ENCODE measurements at regions not wholly inside any gene's neighbourhood (a gene's known extent, or its start where the extent isn't known, plus 50 kb on each side); places are given as distances from the start of the nearest gene placed in this dataset.
"Not testable (repeated sequence)": the region's sequence is repeated elsewhere in the genome, so short reads cannot be mapped to it uniquely, and the experiment has no call there.

DNA sequence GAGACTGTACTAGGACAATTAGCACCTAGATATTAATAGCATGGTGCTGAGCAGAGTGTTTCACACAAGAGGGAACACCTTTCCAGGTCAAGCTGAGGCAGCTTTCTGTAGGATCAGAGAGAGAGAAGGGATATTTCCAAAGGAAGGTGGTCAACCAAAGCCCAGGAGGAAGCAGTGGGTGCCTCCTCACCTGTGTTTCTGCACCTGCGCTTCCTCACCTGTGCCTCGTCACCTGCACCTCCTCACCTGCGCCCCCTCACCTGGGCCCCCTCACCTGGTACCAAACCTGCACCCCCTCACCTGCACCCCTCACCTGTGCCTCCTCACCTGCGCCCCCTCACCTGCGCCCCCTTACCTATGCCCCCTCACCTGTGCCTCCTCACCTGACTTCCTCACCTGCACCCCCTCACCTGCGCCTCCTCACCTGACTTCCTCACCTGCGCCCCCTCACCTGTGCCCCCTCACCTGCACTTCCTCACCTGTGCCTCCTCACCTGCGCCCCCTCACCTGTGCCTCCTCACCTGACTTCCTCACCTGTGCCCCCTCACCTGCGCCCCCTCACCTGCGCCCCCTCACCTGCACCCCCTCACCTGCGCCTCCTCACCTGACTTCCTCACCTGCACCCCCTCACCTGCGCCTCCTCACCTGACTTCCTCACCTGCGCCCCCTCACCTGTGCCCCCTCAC, 67.9 kb downstream of the TTLL2 start:
- no peak for DNase-seq

DNA sequence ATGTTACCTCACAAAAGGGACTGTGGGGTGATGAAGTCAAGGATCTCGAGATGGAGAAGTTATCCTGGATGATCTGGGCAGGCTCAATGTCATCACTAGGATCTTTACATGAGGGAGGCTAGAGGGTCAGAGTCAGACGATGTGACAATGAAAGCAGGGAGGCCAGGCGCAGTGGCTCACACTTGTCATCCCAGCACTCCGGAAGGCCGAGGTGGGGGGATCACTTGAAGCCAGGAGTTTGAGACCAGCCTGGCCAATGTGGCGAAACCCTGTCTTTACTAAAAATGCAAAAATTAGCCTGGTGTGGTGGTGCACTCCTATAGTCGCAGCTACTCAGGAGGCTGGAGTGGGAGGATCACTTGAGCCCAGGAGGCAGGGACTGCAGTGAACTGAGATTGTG, 68.8 kb downstream of the TTLL2 start:
- no peak for DNase-seq

DNA sequence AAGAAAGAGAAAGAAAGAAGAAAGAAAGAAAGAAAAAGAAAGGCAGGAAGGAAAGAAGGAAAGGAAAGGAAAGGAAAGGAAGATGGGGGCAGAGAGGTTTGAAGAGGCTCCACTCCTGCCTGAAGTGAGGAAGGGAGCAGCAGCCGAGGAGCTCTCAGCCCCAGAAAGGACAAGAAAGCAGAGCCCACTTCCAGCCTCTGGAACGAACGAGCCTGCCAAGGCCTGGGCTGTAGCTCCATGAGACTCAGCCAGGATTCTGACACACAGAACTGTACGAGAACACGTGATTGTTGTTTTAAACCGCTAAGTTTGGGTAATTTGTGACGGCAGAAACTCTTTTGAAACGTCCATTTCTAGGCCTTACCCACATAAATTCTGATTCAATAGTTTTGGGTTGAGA, 69.5 kb downstream of the TTLL2 start:
- no peak for DNase-seq

DNA sequence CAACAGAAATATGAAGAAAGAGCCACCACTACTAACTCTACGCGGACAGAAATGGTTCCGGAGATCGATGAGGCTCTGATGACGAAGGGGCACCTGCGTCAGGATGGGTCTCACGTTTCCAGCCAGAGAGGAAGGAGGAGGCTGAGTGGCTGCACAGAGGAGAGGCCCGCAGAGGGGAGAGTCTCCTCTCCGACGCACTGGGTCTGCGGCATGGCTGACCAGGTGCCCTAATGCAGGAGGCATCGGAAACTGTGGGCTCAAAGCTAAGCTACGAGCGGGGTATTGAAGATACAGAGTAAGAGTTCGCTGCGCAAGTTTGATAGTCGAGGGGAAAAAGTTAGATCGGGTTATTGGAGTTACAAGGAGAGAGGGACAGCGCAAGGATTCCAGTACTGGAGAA, 69.9 kb downstream of the TTLL2 start:
- no peak for DNase-seq

DNA sequence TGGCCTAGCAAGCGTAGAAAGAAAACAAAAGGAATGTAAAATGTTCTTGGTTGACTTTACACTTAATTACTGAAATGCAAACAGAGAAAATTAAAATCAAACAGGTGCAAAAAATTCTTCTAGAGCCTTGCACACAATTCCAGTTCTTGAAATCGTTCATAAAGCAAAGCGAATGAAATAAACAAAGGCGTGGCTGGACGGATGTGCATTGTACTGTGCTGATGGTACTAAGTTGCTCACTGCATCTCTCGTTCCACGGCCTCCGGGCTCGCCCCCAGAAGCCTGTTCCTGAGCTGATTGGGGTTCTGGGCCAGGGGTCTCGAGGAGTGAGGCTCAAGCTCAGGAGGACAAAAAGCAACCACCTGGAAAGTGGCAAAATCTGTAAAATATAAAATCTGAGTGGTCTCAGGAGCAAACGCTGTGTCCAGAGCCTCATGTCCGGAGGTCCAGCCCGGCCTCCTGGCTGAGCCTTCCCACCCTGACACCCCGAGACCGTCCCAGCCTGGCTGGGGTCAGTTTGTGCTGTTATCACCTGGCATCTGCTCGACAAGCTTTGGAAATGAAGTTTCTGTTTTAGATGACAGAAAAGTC, 71.3 kb downstream of the TTLL2 start:
- DNase-seq, result no peak

DNA sequence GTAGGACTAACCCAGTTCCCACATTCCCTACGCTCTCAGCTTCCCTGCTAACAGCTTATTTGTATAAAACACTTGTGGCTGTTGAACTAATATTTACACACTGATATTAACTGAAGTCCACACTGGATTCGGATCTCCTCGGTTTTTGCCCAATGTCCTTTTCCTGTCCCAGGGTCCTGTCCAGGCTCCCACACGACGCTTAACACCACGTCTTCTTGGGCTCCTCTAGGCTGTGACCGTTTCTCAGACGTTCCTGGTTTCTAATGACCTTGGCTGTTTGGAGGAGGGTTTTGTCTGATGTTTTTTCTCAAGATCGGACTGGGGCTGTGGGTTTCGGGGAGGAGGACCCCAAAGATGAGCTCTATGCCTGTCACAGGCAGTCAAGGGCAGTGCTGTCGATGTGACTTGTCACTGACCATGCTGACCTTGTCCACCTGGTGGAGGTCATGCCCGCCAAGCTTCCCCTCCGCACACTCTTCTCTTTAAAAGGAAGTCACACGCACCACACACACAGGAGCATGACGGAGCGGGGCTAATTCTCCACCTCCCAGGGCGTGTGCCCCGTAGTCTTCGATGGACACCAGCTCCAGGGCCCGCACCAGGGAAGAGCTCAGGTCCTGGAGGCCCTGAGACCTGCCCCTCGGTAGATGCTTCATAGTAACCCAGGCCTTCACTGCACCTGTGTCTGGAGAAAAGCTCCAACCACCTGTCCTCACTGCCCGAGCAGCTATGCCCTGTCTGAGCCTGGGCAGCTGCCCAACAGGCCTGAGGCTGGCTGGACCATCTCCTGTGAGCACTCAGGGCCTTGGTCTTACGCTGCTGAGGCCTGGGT, 72.0 kb downstream of the TTLL2 start:
- DNase-seq, result no peak

DNA sequence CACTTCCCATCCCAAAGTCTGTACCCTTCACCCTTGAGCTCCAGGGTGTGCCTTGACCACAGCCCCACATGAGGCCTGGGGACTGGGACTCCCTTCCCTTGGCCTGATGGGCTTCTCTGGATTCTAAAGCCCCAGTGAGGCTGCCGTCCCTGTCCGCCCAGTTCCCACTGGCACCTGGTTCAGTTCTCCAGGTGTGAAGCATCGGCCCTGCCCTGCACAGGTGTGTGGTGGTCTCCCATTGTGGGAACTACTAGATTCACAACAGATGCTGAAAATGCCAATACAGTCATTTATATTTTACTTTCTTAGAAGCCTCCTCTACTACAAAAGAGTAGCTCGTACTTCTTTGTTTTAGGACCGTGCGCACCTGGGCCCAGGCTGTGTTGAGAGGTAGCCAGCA, 72.8 kb downstream of the TTLL2 start:
- no peak for DNase-seq

DNA sequence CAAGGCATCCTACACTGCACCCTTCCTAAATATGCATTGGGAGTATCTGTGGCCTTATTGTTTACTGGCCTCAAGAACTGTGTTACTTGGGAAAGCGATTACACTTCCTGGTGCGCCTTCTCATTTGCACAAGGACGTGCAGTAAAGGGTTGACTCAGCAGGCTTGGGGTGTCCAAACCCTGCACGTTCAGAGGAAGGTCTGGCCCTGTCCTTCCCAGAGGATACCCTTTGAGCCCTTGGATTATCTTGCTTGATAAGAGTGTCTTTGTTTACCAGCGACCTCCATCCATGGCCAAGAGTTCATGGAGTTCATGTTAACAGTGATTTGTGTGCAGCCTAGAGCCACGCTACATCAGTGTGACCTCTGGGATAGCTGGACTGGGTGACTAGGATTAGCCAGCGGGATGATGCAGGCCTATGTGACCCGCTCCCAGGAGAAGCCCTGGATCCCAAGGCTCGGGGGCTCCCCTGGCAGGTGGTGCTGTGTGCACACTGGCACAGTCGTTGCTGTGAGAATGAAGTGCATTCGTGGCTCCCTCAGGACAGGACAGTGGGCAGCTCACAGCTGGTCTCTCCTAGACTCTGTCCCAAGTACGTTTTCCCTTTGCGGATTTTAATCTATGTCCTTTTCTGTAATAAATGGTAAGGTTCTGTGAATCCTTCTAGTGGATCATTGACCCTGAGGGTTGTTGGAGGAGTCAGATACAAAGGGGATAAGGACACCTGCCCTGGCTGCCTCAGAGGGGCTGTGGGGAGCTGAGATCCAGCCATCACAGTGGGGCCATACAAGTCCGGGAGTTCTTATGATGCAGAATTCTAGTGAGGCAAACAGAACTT, 73.5 kb downstream of the TTLL2 start:
- DNase-seq, result no peak

DNA sequence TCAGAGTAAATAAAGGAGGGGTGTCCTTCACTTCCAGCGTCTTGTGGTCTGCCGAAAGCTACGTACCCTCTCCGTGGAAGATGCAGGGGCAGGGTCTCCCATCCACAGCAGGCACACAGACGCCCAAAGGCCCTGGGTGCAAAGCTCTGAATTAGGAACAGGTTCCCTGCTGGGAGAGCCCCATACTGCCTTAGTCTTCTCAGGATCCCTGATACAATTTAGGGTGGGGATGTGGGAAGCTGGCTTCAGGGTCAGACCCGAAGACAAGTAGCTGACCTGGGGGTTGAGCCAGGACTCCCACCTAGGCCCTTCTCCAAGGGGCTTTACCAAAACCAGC, 74.1 kb downstream of the TTLL2 start:
- DNase-seq, result no peak

DNA sequence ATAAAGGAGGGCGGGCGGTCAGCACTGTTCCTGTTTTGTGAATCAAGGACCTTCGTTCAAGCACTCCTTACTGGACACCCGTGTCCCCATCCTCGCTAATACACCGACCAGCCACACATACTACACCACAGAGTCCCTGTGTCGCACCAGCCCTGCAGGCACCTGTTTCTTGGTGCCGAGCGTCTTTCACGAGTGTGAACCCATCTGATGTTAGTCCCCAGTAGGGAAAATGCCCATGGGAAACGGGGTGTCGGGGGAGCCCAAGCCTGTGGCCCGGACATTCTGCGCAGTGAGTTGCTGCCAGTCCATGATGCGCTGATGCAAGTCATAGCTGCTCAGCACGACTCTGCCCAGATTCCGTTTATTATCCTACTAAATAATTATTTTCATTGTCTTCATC, 74.7 kb downstream of the TTLL2 start:
- no peak for DNase-seq

DNA sequence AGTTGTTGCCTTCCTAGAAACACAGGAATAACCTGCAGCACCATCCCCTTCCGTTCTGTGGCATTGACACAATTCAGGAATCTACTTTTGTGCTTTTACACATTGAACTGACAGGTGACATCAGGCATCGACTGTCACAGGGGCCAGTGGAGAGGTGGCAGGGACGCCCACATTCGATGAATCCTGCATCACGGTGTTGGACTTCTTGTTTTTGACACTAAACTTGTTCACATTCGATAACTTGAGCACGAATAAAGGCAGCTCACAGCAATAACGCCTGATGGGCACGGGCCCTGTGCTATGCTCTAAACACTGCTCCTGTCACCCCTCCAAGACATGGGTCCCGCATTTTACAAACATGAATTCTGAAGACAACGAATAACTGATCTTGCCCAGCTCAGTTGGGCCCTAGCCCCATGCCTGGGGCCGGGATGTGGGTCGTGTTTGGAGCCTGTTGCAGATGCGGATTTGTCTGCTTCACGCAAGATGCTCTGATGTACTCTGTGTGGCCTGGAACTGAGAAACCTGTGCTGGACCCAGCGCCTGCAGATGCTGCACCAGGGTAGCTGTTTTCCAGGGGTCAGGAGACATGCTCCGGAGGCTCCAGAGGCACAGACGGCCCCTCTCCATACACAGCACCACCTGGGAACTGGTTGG, 75.7 kb downstream of the TTLL2 start:
- no peak for DNase-seq

DNA sequence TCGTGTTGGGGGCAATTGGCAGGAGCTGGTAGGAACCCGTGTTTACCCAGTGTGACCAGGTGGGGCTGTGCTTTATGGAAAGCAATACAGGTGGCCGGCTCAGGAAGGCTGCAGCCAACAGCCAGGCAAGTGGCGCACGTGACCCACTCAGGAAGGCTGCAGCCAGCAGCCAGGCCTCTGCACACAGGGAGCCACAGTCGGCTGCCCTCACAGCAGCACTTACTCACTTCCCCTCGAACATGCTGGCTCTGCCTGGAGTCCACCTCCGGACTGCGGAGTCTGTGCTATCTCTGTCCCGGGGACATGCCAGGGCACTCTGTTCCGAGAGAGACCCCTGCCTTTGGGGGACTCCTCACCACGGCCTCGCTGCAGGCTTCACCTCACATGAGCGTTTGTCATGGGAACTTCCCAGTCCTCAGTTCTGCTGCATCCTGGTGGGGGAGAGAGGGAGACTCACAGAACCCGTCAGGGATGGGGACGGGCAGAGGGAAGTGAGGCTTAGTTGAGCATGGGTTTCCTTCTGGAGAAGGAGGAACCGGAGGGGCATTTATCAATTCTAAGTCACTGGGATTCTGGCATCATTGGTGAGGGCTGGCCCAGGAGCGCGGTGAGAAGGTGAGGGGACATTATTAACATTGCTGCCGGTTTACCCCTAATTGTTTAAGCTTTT, 76.8 kb downstream of the TTLL2 start:
- no peak for DNase-seq

DNA sequence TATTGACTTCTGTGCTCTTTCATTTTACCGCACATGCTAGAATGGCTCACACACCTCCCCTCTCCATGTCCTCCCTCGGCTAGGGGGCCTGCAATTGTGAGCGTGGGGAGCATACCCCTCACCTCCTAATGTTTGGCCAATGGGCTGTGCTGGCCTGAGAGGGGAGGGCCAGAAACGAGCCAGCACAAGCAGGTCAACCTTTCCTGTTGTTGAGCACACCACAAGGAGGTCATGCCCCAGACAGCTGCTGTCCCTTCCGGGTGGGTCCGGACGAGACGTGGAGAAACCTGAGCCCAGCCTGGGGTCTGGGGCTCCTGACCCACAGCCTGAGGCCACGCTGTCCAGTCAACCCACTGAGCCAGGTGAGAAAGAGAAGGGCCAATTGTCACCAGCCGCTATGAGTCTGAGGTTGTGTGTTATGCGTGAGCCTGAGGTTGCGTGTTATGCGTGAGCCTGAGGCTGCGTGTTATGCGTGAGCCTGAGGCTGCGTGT, 77.4 kb downstream of the TTLL2 start:
- no peak for DNase-seq

DNA sequence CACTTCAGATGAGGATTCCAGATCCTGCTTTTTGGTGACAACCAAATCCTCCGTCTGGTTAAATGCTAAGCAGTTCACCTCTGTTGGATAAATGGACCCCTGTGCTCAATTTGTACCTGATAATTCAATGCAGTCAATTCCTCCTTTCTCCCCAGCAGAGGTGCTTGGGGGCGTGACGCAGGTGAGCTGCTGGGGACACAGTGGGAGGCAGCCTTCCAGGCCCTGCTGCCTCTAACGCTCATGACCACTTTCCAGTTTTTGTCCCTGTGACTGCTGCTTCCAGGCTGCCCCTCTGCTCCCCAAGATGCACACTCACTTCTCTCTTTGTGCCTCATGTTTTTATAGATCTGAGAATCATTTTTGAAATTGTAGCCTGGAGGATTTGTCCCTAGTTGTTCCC, 78.5 kb downstream of the TTLL2 start:
- no peak for DNase-seq

DNA sequence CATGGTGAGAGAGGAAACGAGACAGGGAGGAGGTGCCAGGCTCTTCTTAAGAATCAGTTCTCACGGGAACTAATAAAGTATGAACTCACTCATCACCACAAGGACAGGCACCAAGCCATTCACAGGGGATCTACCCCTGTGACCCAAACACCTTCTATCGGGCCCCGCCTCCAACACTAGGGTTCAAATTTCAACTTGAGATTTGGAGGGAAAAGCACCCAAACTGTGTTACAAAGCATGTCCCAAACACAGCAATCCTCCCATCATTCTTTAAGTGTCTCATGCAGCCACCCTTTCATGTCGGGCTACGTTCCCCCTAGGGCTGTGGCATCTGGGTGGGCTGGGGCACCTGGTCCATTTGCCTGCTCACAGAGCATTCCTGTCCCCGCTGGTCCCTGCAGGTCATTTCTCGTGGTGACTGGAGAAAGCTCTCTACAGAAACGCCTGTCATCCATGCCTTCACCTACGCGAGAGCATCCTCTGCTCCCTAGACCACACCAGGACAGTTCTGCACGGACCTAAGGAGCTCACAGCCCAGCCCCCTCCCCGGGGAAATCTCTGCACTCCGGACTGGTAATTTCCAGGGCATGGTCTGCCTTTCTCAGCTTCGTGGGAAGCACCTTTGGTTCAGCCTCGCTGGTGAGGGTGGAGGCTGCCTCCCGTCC, 79.6 kb downstream of the TTLL2 start:
- no peak for DNase-seq

DNA sequence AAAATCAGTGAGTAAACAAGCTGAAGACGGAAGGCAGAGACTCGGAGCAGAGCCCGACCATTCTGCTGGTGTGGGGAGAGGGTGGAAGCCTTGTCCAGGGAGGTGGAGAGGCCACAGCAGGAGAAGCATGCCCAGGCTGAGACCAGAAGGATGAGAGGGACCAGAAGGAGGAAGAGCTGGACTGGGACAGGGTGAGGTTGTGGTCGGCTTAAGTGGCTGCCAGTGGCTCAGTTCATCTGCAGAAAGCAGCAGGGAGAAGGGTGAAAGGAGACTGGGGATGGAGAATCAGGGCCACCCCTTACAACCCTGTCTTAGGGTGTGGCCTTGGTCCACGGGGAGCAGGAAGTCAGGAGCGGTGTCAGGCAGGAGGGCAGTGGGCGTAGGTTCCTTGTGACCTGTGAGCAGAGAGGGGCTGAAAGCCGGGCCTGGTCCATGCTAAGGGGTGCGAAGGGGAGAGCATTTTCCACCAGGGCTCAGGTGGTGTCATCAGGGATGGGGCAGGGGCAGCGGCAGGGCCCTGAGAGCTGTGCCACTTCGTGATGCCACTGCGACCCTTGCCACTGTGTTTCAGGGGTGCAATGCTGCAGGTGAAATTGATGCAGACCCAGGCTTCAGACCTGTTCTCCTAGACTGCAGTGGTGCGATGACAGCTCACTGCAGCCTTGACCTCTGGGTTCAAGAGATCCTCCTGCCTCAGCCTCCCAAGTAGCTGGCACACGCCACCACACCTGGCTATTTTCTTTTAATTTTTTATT, 81.1 kb downstream of the TTLL2 start:
- DNase-seq, result no peak

DNA sequence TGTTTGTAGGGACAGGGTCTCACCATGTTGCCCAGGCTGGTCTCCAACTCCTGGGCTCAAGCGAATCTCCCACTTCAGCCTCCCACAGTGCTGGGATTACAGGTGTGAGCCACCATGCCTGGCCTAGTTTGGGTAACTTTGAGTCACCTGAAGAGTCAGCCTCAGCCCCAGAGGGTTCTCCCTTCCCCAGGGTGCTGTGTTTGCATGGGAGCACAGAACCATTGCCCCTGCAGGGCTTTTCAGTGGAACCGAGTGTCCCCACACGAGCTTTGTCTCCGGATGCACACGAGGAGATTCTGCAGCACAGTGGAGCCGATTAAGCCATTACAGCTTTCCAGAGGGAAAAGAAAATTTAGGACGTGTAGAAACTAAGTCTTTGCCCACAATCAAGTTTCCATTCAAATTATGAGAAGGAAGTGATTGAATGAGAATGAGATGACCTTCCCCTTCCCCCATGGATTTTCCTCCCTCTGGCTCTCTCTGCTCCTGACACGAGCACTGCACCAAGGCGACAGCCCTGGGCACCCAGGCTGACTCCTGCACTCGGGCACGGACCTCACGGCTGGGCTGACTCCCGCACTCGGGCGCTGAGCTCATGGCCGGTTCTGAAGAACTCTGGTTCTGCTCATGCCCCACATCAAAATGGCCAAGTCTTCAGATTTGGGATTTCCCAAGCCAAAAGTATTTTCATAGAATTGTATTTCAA, 81.8 kb downstream of the TTLL2 start:
- not testable (repeated sequence) for DNase-seq

DNA sequence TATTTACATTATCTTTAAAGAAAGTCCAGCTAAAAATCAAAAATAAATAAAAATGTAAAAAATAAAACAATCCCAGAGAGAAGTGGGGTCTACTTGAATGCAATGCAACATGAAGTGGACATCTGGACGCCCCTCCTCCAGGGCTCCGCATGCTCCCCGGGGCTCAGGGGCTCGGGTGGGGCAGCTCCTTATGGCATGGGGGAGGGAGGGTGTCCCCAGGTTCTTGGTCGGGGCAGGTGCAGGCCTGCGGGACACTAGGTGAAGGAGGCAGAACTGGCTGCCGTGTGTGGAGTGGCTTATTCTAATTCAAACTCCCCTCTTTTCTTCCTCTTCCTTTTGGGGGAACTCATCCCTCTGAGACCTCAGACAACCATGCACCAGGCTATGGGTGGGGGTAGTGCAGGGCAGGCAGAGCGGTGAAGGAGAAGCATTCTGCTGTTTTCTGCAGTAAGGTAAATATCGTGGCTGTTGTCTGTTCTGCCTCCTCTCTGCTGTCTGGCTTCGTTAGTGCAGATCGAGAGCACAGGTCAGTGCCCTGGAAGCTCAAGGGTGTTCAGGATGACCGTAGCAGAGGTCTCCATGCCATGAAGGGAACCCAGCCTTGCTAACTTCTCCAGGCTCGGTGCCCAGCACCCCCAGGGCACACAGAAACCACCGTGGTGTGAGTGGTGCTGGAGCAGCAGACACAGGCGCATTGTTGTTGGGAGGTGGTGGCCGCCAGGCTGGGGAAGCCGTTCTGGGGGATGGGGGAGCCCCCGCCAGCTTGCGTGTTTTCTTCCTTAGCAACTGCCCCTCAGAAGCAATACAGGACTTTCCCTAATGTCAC, 82.6 kb downstream of the TTLL2 start:
- DNase-seq, result no peak

DNA sequence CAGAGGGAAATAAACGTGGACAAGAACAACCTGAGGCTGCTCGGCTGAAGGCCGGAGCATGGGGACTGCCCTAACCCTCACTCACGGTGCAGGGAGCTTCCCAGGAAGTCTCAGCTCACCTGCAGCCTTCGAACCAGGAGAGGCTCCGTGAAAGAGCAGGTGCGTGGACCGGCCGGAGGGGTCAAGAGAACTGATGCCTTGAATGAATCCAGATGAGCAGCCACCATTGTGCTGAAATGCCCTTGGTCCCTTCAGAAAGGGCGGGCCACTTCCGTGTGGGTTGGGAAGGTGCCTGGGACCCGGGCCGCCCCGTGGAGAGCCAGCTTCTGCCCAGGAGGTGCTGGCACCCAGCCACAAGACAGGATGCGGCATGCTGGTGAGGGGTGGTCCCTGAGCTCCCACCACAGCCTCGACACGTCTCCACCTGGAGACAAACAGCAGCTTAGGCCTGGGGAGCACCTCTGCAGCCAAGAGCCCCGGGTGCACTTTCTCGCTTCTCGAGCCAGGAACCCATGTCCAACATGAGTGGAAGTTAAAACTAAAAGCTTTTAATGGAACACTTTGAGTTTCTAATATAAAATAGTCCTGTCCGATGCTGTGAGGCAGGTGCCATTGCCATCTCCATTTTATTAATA, 83.5 kb downstream of the TTLL2 start:
- no peak for DNase-seq
